SJCRH30 (cell line): ENCODE measurements at regions not wholly inside any gene's neighbourhood (a gene's known extent, or its start where the extent isn't known, plus 50 kb on each side); places are given as distances from the start of the nearest gene placed in this dataset.
"Not testable (repeated sequence)": the region's sequence is repeated elsewhere in the genome, so short reads cannot be mapped to it uniquely, and the experiment has no call there.

ENCODE experiments used
- DNase-seq, 2 experiments: peaks; one replicate each; pipeline ENCODE4 v3.0.0-alpha.2; 2015 to 2020
- H3K27ac ChIP-seq: fragments of 250-450 bp; sonication (Bioruptor Pico); 2 replicates; pipeline ENCODE4 v1.5.1; 2020; ENCODE audit warnings: mild to moderate bottlenecking, moderate library complexity
- H3K27me3 ChIP-seq: fragments of 250-450 bp; sonication (Bioruptor Pico); 2 replicates; pipeline ENCODE4 v1.5.1; 2020; ENCODE audit warnings: mild to moderate bottlenecking, moderate library complexity
- H3K36me3 ChIP-seq: fragments of 250-450 bp; sonication (Bioruptor Pico); 2 replicates; pipeline ENCODE4 v1.5.1; 2020; ENCODE audit warnings: mild to moderate bottlenecking, moderate library complexity
- H3K4me1 ChIP-seq: fragments of 250-450 bp; sonication (Bioruptor Pico); 2 replicates; pipeline ENCODE4 v1.5.1; 2020; ENCODE audit warnings: mild to moderate bottlenecking, moderate library complexity
- H3K4me3 ChIP-seq: fragments of 250-450 bp; sonication (Bioruptor Pico); 2 replicates; pipeline ENCODE4 v1.5.1; 2020; ENCODE audit warnings: mild to moderate bottlenecking, moderate library complexity
- H3K9me3 ChIP-seq: fragments of 250-450 bp; sonication (Bioruptor Pico); replicated peaks from 2 replicates; pipeline ENCODE4 v1.5.1; 2020; ENCODE audit warnings: mild to moderate bottlenecking, moderate library complexity

DNA sequence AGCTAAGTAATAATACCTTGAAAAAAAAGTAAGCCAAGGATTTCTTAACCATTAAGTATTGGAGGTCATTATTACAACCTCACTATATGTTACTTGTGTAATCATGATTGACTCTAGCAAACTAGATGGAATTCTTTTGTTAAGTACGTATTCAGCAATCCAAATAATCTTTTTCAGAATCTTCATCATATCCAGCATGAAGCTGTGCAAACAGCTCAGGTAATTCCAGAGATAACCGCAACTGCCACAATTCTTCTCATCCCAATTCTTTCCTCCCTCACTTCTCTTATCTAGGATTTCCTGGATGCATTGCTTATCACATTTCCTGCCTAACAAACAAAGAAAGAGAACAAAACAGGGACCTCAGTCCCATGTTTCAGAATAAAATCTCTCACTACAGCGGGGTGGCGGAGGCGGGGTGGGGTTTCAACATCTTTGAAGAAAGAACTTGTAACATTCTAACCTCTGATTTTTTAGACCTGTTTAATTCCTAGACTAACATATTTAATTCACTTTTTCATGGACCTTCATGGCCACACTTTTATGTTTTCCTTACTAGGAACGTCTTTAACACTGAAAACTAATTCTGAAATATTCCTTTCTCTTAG, 156.5 kb downstream of the POM121L12 start:
- Histone ChIP-seq H3K4me3 (no peak overlapping the region), H3K36me3 (no peaks in the 10 kb centered on the region), H3K27ac (no peak overlapping the region), H3K4me1 (no peaks in the 10 kb centered on the region), H3K27me3 (peaks cover 5% of the 10 kb centered on the region; the same call in 1 of the 2 replicates), H3K9me3 (no peaks in the 10 kb centered on the region)
- DNase-seq, result no peak

DNA sequence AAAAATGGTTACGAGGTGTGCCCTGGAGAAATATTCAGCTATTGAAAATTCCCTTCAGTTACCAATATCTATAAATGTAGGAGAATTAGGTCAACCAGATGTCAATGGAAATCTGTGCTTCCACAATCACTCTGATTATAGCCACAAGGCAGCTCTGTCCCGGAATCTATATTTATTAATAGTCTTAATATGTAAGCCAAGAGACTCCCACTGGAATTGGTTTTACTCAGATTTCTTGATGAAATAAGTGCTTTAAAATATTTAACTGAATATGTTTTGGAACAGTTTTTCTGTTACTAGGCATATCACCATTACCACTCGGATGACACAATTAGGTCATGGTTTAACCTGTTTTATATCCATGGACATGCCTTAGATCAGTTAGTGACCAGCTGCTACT, 169.6 kb downstream of the POM121L12 start:
- no peak overlapping the region for H3K4me3 ChIP-seq
- no peaks in the 10 kb centered on the region for H3K27me3 ChIP-seq
- no peak for DNase-seq
- H3K36me3 ChIP-seq, result no peaks in the 10 kb centered on the region
- H3K4me1 ChIP-seq, result no peaks in the 10 kb centered on the region
- no peak overlapping the region for H3K27ac ChIP-seq
- H3K9me3 ChIP-seq, result no peaks in the 10 kb centered on the region

DNA sequence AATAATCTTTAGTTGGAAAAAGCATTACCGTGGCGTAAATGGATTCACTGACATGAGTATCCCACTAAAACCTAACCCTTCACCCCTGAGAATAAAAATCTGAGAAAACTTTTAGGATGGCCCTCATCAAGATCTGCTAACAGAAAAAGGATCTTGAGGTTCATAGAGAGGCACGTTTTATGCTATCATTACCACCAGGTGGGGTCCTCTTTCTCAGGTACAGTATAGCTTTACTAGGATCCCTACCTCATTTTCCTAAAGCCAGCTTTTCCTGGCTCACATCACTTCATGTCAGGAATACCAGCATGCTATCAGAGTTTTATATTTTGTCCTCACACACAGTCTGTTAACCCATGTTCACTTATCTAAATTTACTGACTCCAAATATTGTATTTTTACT, 173.7 kb downstream of the POM121L12 start:
- Histone ChIP-seq H3K36me3 (no peaks in the 10 kb centered on the region), H3K9me3 (no peaks in the 10 kb centered on the region), H3K27ac (no peak overlapping the region), H3K4me1 (no peaks in the 10 kb centered on the region), H3K4me3 (no peak overlapping the region), H3K27me3 (no peaks in the 10 kb centered on the region)
- DNase-seq, result no peak

DNA sequence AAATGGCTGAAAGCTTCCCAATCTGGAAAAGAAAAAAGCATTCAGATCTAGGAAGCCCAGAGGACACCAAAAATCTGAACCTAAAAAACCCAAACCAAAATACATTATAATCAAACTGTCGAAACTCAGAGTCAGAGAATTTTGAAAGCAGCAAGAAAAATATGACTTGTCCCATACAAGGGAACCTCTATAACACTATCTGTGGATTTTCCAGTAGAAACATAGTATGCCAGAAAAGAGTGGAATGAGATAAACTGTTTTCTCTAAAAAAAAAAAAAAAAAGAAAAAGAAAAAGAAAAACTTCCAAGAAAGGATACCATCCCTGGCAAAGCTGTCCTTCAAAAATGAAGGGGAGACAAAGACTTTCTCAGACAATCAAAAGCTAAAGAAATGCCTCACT, 179.0 kb downstream of the POM121L12 start:
- no peak for DNase-seq
- H3K27ac ChIP-seq, result no peak overlapping the region
- no peaks in the 10 kb centered on the region for H3K4me1 ChIP-seq
- no peaks in the 10 kb centered on the region for H3K9me3 ChIP-seq
- H3K4me3 ChIP-seq, result no peak overlapping the region
- H3K36me3 ChIP-seq, result no peaks in the 10 kb centered on the region
- H3K27me3 ChIP-seq, result no peaks in the 10 kb centered on the region

DNA sequence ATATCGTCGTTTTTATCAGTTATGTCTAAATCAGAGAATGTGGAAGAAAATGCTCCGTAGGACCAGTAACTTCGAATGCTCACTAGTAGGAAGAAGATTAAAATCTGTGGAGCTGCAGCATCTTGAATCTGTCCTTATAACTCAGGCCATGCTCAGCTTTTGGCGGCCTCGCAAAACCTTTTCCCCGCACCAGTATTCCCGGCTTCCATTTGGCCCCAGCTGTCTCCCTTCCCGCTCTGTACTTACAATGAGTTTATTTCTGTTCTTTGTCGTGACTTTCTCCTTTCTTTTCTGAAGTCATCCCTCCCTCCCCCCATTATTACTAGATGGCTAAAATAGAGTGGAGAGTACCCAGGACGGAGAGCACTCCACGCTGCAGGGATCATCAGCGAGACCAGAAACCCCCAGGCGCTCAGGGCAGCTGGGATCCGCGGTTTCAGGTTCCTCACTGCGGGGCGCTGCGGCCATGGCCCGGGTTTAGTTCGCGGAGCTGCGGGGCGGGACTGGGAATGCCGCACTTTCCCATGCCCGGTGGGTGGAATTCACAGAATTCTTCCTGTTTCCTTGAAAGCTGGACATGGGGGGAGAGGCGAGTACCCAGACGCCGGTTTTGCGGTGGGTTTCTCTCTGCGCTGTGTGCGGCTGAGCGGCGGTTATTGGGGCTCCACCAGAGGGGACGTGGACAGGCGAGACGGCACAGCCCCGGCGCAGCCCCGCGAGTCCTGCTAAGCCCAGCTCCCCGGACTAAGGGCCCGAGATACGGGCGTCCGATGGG, 183.5 kb downstream of the POM121L12 start:
- H3K36me3 ChIP-seq, result no peaks in the 10 kb centered on the region
- no peak overlapping the region for H3K4me3 ChIP-seq
- no peaks in the 10 kb centered on the region for H3K9me3 ChIP-seq
- no peak for DNase-seq
- no peak overlapping the region for H3K27ac ChIP-seq
- no peaks in the 10 kb centered on the region for H3K27me3 ChIP-seq
- H3K4me1 ChIP-seq, result no peaks in the 10 kb centered on the region

DNA sequence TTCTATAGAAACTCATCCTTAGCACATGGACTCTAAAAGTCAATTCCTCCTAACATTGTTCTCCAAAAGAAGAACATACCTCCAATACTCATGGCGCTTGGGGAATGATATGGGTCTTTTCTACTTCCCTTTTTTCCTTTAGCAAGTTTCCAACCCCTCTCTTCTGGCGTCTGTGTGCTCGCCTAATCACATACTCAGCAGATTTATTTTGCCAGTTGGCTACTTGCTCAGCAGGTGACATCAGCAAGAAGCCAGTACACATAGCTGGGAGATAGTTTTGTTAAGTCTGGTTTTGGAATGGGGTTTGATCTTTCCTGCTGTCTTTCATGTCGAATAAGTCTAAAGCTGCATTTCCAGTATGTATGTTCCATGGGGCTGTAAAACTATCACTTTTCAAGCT, 193.8 kb downstream of the POM121L12 start:
- no peaks in the 10 kb centered on the region for H3K36me3 ChIP-seq
- no peaks in the 10 kb centered on the region for H3K4me1 ChIP-seq
- DNase-seq, result no peak
- no peak overlapping the region for H3K4me3 ChIP-seq
- no peaks in the 10 kb centered on the region for H3K9me3 ChIP-seq
- no peak overlapping the region for H3K27ac ChIP-seq
- H3K27me3 ChIP-seq, result peaks cover 11% of the 10 kb centered on the region; the same call in 1 of the 2 replicates

DNA sequence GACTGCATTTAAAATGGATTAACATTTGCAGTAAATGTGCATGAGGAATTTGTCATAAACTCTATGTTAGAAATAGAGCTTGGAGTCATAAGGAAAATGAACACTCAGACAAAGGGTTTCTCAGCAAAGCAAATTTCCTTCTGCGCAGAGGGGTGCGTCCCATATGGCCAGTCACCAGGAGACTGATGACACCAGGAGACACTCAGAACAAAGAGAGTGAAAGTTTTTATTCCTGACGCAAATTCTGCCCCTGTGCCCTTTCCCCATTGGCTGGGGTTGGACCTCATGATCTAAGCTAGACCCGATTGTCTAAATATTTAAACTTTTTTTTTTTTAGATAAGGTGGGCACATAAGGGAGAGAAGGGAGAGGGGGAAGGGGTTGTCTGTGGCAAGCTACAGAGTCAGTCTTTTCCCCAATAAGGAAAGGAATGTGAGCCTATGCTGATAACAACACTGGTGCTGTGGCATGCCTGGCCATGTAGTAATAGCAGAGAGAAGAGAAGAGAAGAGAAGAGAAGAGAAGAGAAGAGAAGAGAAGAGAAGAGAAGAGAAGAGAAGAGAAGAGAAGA, 202.0 kb downstream of the POM121L12 start:
- Histone ChIP-seq H3K4me1 (no peaks in the 10 kb centered on the region), H3K9me3 (no peaks in the 10 kb centered on the region), H3K27ac (no peak overlapping the region), H3K4me3 (no peak overlapping the region), H3K36me3 (no peaks in the 10 kb centered on the region), H3K27me3 (peaks cover 8% of the 10 kb centered on the region; the same call in 1 of the 2 replicates)
- DNase-seq, result no peak

DNA sequence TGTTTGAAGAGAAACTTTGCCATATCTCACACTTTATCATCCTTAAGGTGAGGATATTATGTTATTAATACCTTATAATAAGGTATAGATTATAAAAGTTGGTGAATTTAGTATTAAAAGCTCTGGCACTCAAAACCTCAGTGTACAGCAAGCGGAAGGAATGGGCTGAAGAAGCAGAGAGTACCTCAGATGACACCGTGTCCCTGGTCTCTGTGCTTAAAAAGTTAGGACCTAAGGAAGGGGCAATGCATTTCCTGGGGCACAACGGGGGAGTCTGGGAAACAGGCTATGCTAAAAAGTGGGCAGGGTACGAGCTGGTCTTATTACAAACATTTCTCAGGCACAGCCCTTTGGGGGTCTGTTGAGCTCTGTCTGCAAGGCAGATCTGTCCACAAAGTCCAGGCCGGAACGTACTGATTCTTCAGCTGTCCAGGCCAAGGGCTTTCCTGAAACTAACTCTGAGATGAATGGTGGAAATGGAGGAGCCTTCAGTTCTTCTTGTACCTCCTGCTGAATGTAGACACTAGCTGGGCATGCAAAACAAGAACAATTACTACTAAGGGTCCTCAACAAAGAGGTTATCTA, 202.7 kb downstream of the POM121L12 start:
- H3K36me3 ChIP-seq, result no peaks in the 10 kb centered on the region
- no peak for DNase-seq
- no peak overlapping the region for H3K27ac ChIP-seq
- H3K27me3 ChIP-seq, result peaks cover 7% of the 10 kb centered on the region; the same call in 1 of the 2 replicates
- H3K9me3 ChIP-seq, result no peaks in the 10 kb centered on the region
- H3K4me3 ChIP-seq, result no peak overlapping the region
- H3K4me1 ChIP-seq, result no peaks in the 10 kb centered on the region

DNA sequence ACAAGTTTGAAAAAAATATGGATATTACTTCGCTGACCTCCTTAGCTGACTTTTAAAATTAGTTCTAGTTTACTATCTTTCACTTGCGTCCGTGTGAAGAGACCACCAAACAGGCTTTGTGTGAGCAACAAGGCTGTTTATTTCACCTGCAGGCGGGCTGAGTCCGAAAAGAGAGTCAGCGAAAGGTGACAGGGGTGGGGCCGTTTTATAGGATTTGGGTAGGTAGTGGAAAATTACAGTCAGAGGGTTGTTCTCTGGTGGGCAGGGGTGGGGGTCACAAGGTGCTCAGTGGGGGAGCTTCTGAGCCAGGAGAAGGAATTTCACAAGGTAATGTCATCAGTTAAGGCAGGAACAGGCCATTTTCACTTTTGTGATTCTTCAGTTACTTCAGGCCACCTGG, 203.7 kb downstream of the POM121L12 start:
- H3K27me3 ChIP-seq, DNase-seq, H3K4me3 ChIP-seq, H3K27ac ChIP-seq, H3K4me1 ChIP-seq, H3K36me3 ChIP-seq, H3K9me3 ChIP-seq: not testable (repeated sequence)

DNA sequence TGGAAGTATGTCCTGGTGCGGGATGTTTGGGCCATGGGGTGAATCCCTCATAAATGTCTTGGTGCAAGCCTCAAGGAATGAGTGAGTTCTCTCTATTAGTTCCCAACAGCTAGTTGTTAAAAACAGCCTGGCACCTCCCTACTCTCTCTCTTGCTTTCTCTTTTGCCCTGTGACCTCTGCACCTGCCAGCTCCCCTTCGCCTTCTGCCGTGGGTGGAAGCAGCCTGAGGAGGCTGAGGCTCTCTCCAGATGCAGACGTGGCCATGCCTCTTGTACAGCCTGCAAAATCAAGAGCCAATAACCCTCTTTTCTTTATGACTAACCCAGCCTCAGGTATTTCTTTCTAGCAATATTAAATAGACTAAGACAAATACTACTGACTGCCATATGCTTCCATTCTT, 210.3 kb downstream of the POM121L12 start:
- DNase-seq, result no peak
- no peak overlapping the region for H3K4me3 ChIP-seq
- no peaks in the 10 kb centered on the region for H3K9me3 ChIP-seq
- H3K36me3 ChIP-seq, result no peaks in the 10 kb centered on the region
- 0 out of 2 replicates have a peak, but pooled peaks cover under 1% of the 10 kb centered on the region for H3K27me3 ChIP-seq
- no peak overlapping the region for H3K27ac ChIP-seq
- H3K4me1 ChIP-seq, result no peaks in the 10 kb centered on the region

DNA sequence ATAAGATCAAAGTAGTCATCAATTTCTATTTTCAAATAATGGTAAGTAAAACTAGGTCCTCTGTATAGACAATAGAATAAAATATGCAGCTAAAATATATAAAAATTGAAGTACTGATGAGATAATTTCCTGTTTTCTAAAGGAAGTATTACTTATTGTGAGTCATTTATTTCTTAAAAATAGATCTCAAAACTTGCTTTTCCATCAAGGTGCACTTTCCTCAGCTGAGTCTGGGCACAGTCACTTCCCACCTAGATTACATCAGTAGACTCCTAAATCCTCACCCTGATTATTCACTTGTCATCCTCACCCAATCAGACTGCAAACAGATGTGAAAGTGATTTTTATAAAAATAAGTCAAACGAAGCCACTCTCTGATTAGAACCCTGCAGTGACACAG, 211.5 kb downstream of the POM121L12 start:
- H3K9me3 ChIP-seq, result no peaks in the 10 kb centered on the region

DNA sequence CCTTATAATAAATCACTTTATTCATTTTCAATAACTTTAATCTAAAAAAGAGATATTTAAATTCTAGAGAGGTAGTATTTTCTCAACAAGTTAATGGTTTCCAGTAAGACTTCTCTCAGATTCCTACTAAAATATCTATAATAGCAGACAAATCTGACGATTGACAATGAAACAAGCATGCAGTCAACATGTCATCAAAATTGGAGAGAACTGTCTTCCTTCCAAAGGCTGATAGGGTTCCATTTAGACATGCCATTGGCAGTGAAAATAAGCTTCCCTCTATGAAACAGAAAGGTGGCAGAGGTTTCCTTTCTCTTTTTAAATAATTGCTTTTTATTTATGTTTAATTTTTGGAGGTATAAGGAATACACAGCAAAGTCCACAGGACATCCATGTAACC, 217.1 kb downstream of the POM121L12 start:
- Histone ChIP-seq H3K27me3 (peaks cover 2% of the 10 kb centered on the region; the same call in 1 of the 2 replicates), H3K4me1 (no peaks in the 10 kb centered on the region), H3K27ac (no peak overlapping the region), H3K9me3 (no peaks in the 10 kb centered on the region), H3K4me3 (no peak overlapping the region), H3K36me3 (no peaks in the 10 kb centered on the region)
- DNase-seq, result no peak

More for the DNA sequence above, 211.5 kb downstream of the POM121L12 start:
- no peaks in the 10 kb centered on the region for H3K36me3 ChIP-seq
- DNase-seq, result no peak
- H3K27ac ChIP-seq, result no peak overlapping the region
- no peaks in the 10 kb centered on the region for H3K4me1 ChIP-seq
- H3K4me3 ChIP-seq, result no peak overlapping the region
- H3K27me3 ChIP-seq, result peaks cover 2% of the 10 kb centered on the region; the same call in 1 of the 2 replicates

DNA sequence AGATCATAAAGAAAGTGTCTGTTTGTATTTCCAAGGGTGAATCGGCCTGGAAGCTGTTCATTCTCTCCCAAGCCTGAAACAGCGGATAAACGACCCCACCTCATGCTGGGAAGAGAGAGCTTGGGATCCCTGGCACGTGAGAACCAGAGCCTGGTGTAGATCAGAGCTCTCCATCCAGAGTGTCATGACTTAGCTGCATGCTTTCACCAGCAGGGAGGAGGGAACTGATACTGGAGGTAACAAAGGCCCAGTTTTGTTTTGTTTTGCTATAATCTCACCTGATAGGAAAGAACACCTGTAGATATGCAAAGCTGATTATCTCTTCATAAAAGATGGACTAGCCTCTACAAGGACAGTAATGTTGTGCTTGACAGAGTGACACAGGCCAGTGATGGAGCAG, 236.6 kb downstream of the POM121L12 start:
- Histone ChIP-seq H3K4me1 (no peaks in the 10 kb centered on the region), H3K27me3 (peaks cover 6% of the 10 kb centered on the region), H3K27ac (no peak overlapping the region), H3K36me3 (no peaks in the 10 kb centered on the region; the same call in 1 of the 2 replicates), H3K9me3 (no peaks in the 10 kb centered on the region), H3K4me3 (no peak overlapping the region)
- DNase-seq, result no peak

DNA sequence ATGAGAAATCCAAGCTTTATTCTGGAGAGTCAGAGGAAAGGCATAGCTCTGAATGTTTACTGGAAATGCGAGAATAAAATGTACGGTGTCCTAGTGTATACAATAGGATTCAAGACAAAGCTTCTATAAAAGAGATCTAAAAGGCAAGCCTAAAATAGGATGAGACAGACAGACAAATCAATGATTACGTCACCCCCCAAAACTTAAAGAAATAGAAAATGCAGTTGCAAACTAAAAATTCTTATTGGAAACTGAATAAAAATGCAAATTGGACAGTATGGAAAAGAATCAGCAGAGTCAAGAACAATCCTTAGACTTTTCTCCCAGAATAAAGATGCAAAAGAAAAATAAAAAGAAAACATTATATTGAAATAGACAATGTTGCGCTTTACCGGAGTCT, 245.9 kb downstream of the POM121L12 start:
- no peaks in the 10 kb centered on the region for H3K9me3 ChIP-seq
- H3K27ac ChIP-seq, result no peak overlapping the region
- DNase-seq, result no peak
- H3K4me3 ChIP-seq, result no peak overlapping the region
- H3K27me3 ChIP-seq, result no peaks in the 10 kb centered on the region; the same call in 1 of the 2 replicates
- H3K4me1 ChIP-seq, result no peaks in the 10 kb centered on the region
- H3K36me3 ChIP-seq, result no peaks in the 10 kb centered on the region

DNA sequence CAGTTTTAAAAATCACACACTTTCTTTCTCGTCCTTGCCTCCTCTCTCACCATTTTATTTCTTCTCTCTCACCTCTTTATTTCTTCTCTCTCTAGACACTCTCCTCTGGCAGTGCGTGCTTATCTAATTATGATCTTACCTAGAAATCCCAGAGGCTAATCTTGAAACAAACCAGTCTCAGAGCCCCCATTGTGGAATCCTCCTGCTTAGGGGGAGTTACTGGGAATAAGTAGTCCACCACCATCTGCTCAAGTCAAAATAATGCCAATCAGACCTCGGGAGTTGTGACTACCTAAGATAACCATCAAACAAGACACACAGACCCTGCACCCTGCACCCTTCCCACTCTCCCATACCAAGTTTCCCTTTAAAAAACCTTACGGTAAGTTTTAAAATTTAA, 256.9 kb downstream of the POM121L12 start:
- Histone ChIP-seq H3K27ac (no peak overlapping the region), H3K27me3 (peaks cover 3% of the 10 kb centered on the region), H3K9me3 (no peaks in the 10 kb centered on the region), H3K4me3 (no peak overlapping the region), H3K36me3 (no peaks in the 10 kb centered on the region), H3K4me1 (no peaks in the 10 kb centered on the region)
- no peak for DNase-seq
